ENCODE measurements at regions not wholly inside any gene's neighbourhood (a gene's known extent, or its start where the extent isn't known, plus 50 kb on each side); places are given as distances from the start of the nearest gene placed in this dataset.

GRCh38 chr11:109877043-109877442, 216.1 kb upstream of the ZC3H12C start:
- TF ChIP-seq REST (IDR thresholded peaks at IDR 0.05; ENCODE audit: low read depth) (no peak), MAX (IDR thresholded peaks at IDR 0.05) (no peak), FOXM1 (IDR thresholded peaks at IDR 0.05; ENCODE audit: borderline replicate concordance, low read depth) (no peak), CEBPB (IDR thresholded peaks at IDR 0.05) (no peak), TEAD4 (IDR thresholded peaks at IDR 0.05) (no peak), RAD21 (IDR thresholded peaks at IDR 0.05; ENCODE audit: low read depth) (no peak), EP300 (IDR thresholded peaks at IDR 0.05; ENCODE audit: borderline replicate concordance) (no peak), EGR1 (IDR thresholded peaks at IDR 0.05) (no peak), YY1 (IDR thresholded peaks at IDR 0.05; ENCODE audit: low read depth) (no peak)
- TF ChIP-seq, protein P1, sequence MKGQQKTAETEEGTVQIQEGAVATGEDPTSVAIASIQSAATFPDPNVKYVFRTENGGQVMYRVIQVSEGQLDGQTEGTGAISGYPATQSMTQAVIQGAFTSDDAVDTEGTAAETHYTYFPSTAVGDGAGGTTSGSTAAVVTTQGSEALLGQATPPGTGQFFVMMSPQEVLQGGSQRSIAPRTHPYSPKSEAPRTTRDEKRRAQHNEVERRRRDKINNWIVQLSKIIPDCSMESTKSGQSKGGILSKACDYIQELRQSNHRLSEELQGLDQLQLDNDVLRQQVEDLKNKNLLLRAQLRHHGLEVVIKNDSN (IDR thresholded peaks at IDR 0.05), result no peak

Data from Ishikawa (cell line).